K562 (cell line): ENCODE measurements at regions not wholly inside any gene's neighbourhood (a gene's known extent, or its start where the extent isn't known, plus 50 kb on each side); places are given as distances from the start of the nearest gene placed in this dataset.

ENCODE experiments used
- ATAC-seq: fragments of 200-7000 bp; cut with Tn5 transposase; 3 replicates; pipeline ENCODE4 v1.9.1; 2020; ENCODE audit warnings: moderate library complexity
- BruUV-seq: library from RNA; stranded (reverse); fragments of 400-500 nt; replicated peaks from 2 replicates; lab custom pipeline; 2021; lab: Mats Ljungman, UMichigan
- CTCF ChIA-PET: fragments of 300-600 bp; formaldehyde crosslinking; extraction: SDS; loops from one replicate; lab custom pipeline; 2021; ENCODE audit warnings: low intra/inter-chr PET ratio; lab: Yijun Ruan, JAX
- POLR2A ChIA-PET: fragments of 300-600, 350-650 bp; sonication (Branson Sonifier 250); formaldehyde crosslinking; extraction: SDS; loops from one replicate; lab custom pipeline; 2021; ENCODE audit warnings: antibody characterized with exemption, inconsistent platforms; lab: Yijun Ruan, JAX
- DNase-seq, 4 experiments: peaks; one replicate each; pipeline versions ENCODE4 v3.0.0 to v3.0.0-alpha.2; 2011 to 2018; ENCODE audit warnings: low spot score in 3 of 4, mixed read lengths in 3 of 4; ENCODE audit errors: extremely low read depth in 1 of 4
- FAIRE-seq: peaks from 2 replicates; lab custom pipeline; 2011; peaks lifted over from hg19 to GRCh38; lab: Jason Lieb, UNC
- H2AFZ ChIP-seq: 2 replicates; pipeline ENCODE4 v1.6.0; 2011; ENCODE audit warnings: low read depth, low read length, control low read depth, inconsistent platforms
- H3K27ac ChIP-seq: fragments of 200-600 bp; 3 replicates; pipeline ENCODE4 v1.8.0; 2011; ENCODE audit warnings: low read depth, mild to moderate bottlenecking, control low read depth, inconsistent platforms, low read length, moderate library complexity, mixed read lengths; ENCODE audit errors: extremely low read depth
- H3K27me3 ChIP-seq, 2 experiments: fragments of 300-600 bp in 1 of 2; 2 replicates in 1 of 2; 3 replicates in 1 of 2; pipeline versions ENCODE4 v1.6.0 to v1.8.0; 2011; ENCODE audit warnings: inconsistent platforms in 2 of 2, low read length in 2 of 2, mild to moderate bottlenecking in 1 of 2, mixed read lengths in 1 of 2, moderate library complexity in 1 of 2; ENCODE audit not compliant: control insufficient read depth in 2 of 2, insufficient read depth in 2 of 2
- H3K36me3 ChIP-seq: fragments of 300-600 bp; 3 replicates; pipeline ENCODE4 v1.8.0; 2011; ENCODE audit warnings: mild to moderate bottlenecking, low read length, inconsistent platforms; ENCODE audit not compliant: control insufficient read depth, insufficient read depth
- H3K4me1 ChIP-seq, 2 experiments: fragments of 200-600 bp in 1 of 2; replicated peaks in 1 of 2; 2 replicates in 1 of 2; 3 replicates in 1 of 2; pipeline versions ENCODE4 v1.5.1 to v1.8.0; 2011; ENCODE audit warnings: inconsistent platforms in 2 of 2, low read length in 2 of 2, mild to moderate bottlenecking in 1 of 2, mixed read lengths in 1 of 2, moderate library complexity in 1 of 2; ENCODE audit not compliant: control insufficient read depth in 2 of 2, insufficient read depth in 2 of 2
- H3K4me2 ChIP-seq: 2 replicates; pipeline ENCODE4 v1.6.1; 2011; ENCODE audit warnings: low read length, control low read depth, inconsistent platforms, mixed read lengths; ENCODE audit not compliant: insufficient read depth
- H3K4me3 ChIP-seq: fragments of 200-600 bp; sonication (generic), shearing (Covaris generic); 2 replicates; pipeline ENCODE4 v1.5.1; 2016; ENCODE audit warnings: control low read depth, inconsistent platforms
- H3K79me2 ChIP-seq: fragments of 200-600 bp; 3 replicates; pipeline ENCODE4 v1.8.0; 2011; ENCODE audit warnings: low read length, inconsistent platforms; ENCODE audit not compliant: control insufficient read depth, insufficient read depth
- H3K9ac ChIP-seq, 2 experiments: 2 replicates each; pipeline versions ENCODE4 v1.6.0 to v1.6.1; 2011; ENCODE audit warnings: low read depth in 2 of 2, low read length in 2 of 2, control low read depth in 1 of 2, inconsistent platforms in 1 of 2, mild to moderate bottlenecking in 1 of 2, mixed read lengths in 1 of 2; ENCODE audit not compliant: insufficient read depth in 1 of 2
- H3K9me1 ChIP-seq: one replicate; pipeline ENCODE4 v1.6.0; 2011; ENCODE audit warnings: inconsistent platforms, mild to moderate bottlenecking, low read length, moderate library complexity; ENCODE audit not compliant: control insufficient read depth, insufficient read depth
- H3K9me3 ChIP-seq: replicated peaks from 2 replicates; pipeline ENCODE4 v1.5.1; 2011; ENCODE audit warnings: low read depth, low read length, inconsistent platforms; ENCODE audit not compliant: control insufficient read depth, insufficient read depth
- H4K20me1 ChIP-seq: replicated peaks from 2 replicates; pipeline ENCODE4 v1.6.1; 2011; ENCODE audit warnings: low read length, inconsistent platforms, mixed read lengths; ENCODE audit not compliant: control insufficient read depth, insufficient read depth
- CBFA2T2 ChIP-seq: fragments of 450-650 bp; conservative IDR thresholded peaks from 2 replicates; pipeline ENCODE4 v1.6.1; 2017; ENCODE audit warnings: mild to moderate bottlenecking
- CLOCK ChIP-seq: fragments of 250-450 bp; sonication (Bioruptor Pico); IDR thresholded peaks from 2 replicates; pipeline ENCODE4 v1.4.0; 2020; ENCODE audit warnings: mild to moderate bottlenecking, moderate library complexity, borderline replicate concordance
- RFX7 ChIP-seq: fragments of 250-450 bp; sonication (Bioruptor Pico); IDR thresholded peaks from 2 replicates; pipeline ENCODE4 v1.5.1; 2021; ENCODE audit warnings: mild to moderate bottlenecking
- SETDB1 ChIP-seq: IDR thresholded peaks from one replicate; pipeline ENCODE4 v1.6.1; 2012; ENCODE audit warnings: low read length, control low read depth, inconsistent platforms
- STAG1 ChIP-seq: sonication (generic); formaldehyde crosslinking; IDR thresholded peaks from 2 replicates; pipeline ENCODE4 v1.5.0; 2020; ENCODE audit warnings: missing genetic modification reagents, borderline replicate concordance
- TCF3 ChIP-seq: sonication (generic); formaldehyde crosslinking; IDR thresholded peaks from 2 replicates; pipeline ENCODE4 v1.4.0; 2020; ENCODE audit warnings: mild to moderate bottlenecking, missing genetic modification reagents
- TGIF2 ChIP-seq: sonication (generic); formaldehyde crosslinking; IDR thresholded peaks from 2 replicates; pipeline ENCODE4 v1.8.1; 2022; ENCODE audit warnings: mild to moderate bottlenecking, missing genetic modification reagents, moderate library complexity
- ZC3H11A ChIP-seq: IDR thresholded peaks from 2 replicates; pipeline ENCODE4 v1.6.1; 2012; ENCODE audit warnings: low read depth, low read length, improper control_type of control experiment
- ZNF311 ChIP-seq: fragments of 250-450 bp; sonication (Bioruptor Pico); IDR thresholded peaks from 2 replicates; pipeline ENCODE4 v1.4.0; 2020; ENCODE audit warnings: mild to moderate bottlenecking, moderate library complexity
- ZNF384 ChIP-seq: IDR thresholded peaks from 2 replicates; pipeline ENCODE4 v1.6.1; 2012; ENCODE audit warnings: low read depth, low read length, improper control_type of control experiment
- ZNF511 ChIP-seq: sonication (generic); formaldehyde crosslinking; IDR thresholded peaks from 2 replicates; pipeline ENCODE4 v1.8.0; 2022; ENCODE audit warnings: mild to moderate bottlenecking, missing genetic modification reagents
- ZNF644 ChIP-seq: fragments of 200-800 bp; sonication (Bioruptor generic); IDR thresholded peaks from 2 replicates; pipeline ENCODE4 v1.6.1; 2016; ENCODE audit warnings: low read depth, missing genetic modification characterization, missing compliant biosample characterization
- WGBS: fragments of 100-300 bp; shearing (Covaris generic); methylation state at CpG from one replicate; pipeline ENCODE4 v1.1.6; 2016; ENCODE audit warnings: low coverage, mixed read lengths; ENCODE audit not compliant: insufficient coverage; ENCODE audit errors: missing lambda C conversion rate; 5-methylcytosine and 5-hydroxymethylcytosine counted together
- in situ Hi-C: fragments of 300-500 bp; cut with MboI; formaldehyde crosslinking; loops from 4 replicates; pipeline ENCODE4 v1.15.0; 2018; ENCODE audit warnings: inconsistent platforms, mixed read lengths
- intact Hi-C: fragments of 100-400 bp; cut with micrococcal nuclease; formaldehyde crosslinking; loops from 2 replicates; pipeline ENCODE4 v1.14.2; 2022
- TF ChIP-seq, protein P1 (sequence below): fragments of 250-450 bp; sonication (Bioruptor Pico); IDR thresholded peaks from 2 replicates; pipeline ENCODE4 v1.4.0; 2020; ENCODE audit warnings: mild to moderate bottlenecking, moderate library complexity
- TF ChIP-seq, protein P2 (sequence below): fragments of 150-350 bp; conservative IDR thresholded peaks from 2 replicates; pipeline ENCODE4 v1.6.1; 2014; ENCODE audit warnings: low read length

DNA sequence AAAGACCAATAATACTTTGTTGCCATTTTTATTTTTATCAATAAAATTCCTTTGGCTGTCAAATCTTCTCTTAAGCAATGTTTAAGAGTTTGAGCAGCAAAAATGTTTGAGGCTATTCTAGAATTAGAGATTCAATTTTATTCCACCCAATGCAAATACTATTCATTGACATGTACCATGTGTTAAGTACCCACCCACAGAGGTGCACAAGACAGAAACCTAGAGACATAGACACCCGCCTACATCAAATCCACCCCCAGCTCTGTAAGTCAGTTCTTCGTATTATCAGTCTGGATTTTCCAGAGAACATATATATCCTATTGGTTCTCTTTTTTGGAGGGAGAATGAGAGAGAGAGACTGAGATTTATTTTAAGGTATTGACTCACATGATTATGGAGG, 463.7 kb downstream of the EPM2A start:
- H3K4me2 ChIP-seq, result no peak overlapping the region
- H3K4me1 ChIP-seq, result no peaks in the 10 kb centered on the region
- H2AFZ ChIP-seq, result no peak overlapping the region
- BruUV-seq, result no TSS peak
- H4K20me1 ChIP-seq, result no peaks in the 10 kb centered on the region
- 0% methylated on average over 2 of the region's 2 CpGs for WGBS
- CTCF ChIA-PET, result no interaction called here
- intact Hi-C loops, result no loop called here
- 0 out of 2 replicates have a peak, but pooled peaks cover 2% of the 10 kb centered on the region for H3K9me3 ChIP-seq
- H3K9me1 ChIP-seq, result no peaks in the 10 kb centered on the region
- in situ Hi-C loops, result no loop called here
- no peak overlapping the region for H3K4me3 ChIP-seq
- no peak overlapping the region for H3K9ac ChIP-seq
- POLR2A ChIA-PET, result no interaction called here
- no peaks in the 10 kb centered on the region for H3K27me3 ChIP-seq
- FAIRE-seq (no peak), ATAC-seq (no peak), DNase-seq (no peak)
- H3K27ac ChIP-seq, result no peak overlapping the region
- H3K79me2 ChIP-seq, result no peaks in the 10 kb centered on the region
- no peaks in the 10 kb centered on the region for H3K36me3 ChIP-seq
- TF ChIP-seq CLOCK (CRISPR knock-in tag), result no peak
- TF ChIP-seq ZNF511 (CRISPR knock-in tag), result no peak
- TF ChIP-seq RFX7 (CRISPR knock-in tag), result no peak
- no peak for TF ChIP-seq ZNF644 (tag)
- no peak for TF ChIP-seq STAG1 (CRISPR knock-in tag)
- no peak for TF ChIP-seq ZNF311
- TF ChIP-seq CBFA2T2, result no peak
- no peak for TF ChIP-seq ZC3H11A
- no peak for TF ChIP-seq TCF3
- TF ChIP-seq, protein P1, sequence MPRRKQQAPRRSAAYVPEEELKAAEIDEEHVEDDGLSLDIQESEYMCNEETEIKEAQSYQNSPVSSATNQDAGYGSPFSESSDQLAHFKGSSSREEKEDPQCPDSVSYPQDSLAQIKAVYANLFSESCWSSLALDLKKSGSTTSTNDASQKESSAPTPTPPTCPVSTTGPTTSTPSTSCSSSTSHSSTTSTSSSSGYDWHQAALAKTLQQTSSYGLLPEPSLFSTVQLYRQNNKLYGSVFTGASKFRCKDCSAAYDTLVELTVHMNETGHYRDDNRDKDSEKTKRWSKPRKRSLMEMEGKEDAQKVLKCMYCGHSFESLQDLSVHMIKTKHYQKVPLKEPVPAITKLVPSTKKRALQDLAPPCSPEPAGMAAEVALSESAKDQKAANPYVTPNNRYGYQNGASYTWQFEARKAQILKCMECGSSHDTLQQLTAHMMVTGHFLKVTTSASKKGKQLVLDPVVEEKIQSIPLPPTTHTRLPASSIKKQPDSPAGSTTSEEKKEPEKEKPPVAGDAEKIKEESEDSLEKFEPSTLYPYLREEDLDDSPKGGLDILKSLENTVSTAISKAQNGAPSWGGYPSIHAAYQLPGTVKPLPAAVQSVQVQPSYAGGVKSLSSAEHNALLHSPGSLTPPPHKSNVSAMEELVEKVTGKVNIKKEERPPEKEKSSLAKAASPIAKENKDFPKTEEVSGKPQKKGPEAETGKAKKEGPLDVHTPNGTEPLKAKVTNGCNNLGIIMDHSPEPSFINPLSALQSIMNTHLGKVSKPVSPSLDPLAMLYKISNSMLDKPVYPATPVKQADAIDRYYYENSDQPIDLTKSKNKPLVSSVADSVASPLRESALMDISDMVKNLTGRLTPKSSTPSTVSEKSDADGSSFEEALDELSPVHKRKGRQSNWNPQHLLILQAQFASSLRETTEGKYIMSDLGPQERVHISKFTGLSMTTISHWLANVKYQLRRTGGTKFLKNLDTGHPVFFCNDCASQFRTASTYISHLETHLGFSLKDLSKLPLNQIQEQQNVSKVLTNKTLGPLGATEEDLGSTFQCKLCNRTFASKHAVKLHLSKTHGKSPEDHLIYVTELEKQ (CRISPR knock-in tag), result no peak
- no peak for TF ChIP-seq SETDB1
- TF ChIP-seq TGIF2 (CRISPR knock-in tag), result no peak
- TF ChIP-seq, protein P2, sequence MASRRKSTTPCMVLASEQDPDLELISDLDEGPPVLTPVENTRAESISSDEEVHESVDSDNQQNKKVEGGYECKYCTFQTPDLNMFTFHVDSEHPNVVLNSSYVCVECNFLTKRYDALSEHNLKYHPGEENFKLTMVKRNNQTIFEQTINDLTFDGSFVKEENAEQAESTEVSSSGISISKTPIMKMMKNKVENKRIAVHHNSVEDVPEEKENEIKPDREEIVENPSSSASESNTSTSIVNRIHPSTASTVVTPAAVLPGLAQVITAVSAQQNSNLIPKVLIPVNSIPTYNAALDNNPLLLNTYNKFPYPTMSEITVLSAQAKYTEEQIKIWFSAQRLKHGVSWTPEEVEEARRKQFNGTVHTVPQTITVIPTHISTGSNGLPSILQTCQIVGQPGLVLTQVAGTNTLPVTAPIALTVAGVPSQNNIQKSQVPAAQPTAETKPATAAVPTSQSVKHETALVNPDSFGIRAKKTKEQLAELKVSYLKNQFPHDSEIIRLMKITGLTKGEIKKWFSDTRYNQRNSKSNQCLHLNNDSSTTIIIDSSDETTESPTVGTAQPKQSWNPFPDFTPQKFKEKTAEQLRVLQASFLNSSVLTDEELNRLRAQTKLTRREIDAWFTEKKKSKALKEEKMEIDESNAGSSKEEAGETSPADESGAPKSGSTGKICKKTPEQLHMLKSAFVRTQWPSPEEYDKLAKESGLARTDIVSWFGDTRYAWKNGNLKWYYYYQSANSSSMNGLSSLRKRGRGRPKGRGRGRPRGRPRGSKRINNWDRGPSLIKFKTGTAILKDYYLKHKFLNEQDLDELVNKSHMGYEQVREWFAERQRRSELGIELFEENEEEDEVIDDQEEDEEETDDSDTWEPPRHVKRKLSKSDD, result no peak
- TF ChIP-seq ZNF384, result no peak
